Dermis microvascular lymphatic vessel endothelial cell (primary cell): ENCODE measurements at regions not wholly inside any gene's neighbourhood (a gene's known extent, or its start where the extent isn't known, plus 50 kb on each side); places are given as distances from the start of the nearest gene placed in this dataset.
"Not testable (repeated sequence)": the region's sequence is repeated elsewhere in the genome, so short reads cannot be mapped to it uniquely, and the experiment has no call there.

Experiments
- DNase-seq, 2 donors: peaks; one replicate each; pipeline versions ENCODE4 v3.0.0 to v3.0.0-alpha.2; 2010; ENCODE audit warnings: low read depth in 2 of 2

DNA sequence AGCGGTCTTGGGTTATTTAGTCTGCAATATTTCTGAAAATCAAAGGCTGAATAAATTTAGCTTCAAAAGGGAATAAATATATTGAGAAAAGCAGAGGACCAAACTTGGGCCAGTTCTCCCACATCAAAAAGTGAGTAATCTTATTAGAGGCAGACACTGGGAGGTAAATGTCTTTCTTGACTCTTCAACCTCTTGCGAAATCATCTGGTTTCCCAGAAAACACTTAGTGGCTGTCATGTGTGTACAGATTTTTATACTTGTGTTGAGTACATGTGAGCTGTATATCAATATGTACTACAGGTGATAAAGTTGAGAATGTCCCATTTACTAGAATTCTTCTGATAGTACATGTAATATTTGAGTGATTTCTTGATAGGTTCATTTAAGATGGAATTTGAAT is 454.9 kb downstream of the PRR16 start:
- no peak for DNase-seq

DNA sequence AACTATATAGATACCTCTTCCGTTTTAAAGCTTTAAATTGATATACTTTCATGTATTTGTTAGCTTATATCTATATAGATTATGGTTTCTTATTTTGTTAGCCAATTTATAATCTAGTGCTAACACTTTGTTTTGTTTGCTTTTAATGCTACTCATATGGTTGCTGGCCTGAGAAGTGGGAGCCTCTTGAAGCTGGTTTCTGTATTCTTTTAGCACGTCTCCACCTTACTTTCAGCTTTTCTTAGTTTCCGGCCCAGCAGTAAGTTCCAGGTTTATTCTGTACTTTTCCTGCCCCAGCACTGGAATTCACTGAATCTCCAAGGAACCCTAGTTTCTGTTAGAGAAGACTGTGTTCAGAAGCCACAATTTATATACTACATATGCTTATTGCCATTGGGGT is 458.9 kb downstream of the PRR16 start:
- no peak for DNase-seq

DNA sequence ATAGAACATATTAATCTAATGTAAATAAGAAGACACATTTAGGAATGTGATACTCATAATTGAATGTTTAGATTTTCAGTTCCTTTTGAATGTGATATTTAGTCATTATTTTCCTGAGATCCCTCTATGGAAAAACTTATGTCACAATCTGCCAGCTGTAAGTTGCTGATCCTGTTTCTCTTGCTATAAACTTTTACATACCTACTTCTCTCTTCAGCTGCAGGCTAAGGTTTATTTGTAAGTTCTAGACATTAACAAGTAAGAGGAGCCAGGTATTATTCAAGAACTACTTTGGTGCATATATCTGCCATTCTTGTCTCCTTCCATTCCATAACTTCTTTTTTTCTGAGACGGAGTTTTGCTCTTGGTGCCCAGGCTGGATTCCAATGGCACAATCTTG is 462.4 kb downstream of the PRR16 start:
- no peak for DNase-seq

DNA sequence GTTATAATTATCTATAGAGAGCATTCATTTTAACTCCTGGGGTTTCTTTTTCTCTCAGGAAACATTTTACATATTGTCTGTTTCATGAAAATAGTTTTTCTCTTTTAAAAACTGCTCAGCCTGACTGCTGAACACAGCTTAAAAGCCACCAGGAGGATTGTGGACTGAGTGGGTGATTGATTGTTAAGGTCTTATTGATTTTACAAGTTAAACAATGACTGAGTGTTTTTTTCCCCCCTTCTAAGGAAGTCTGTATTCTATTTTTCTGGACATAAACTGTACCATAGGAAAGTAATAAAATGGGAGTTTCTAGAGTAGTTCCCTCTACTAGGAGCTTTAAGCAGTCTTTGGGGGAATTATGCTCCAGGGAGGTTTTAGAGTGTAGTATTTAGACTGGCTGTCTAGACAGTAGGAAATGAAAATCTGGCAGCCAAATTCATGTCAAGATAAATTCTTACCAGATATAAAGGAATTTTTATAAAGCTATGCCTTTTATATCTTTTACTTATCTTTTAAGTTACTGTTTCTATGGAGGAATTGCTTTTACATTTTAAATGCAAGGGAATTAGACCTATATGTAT is 463.9 kb downstream of the PRR16 start:
- no peak for DNase-seq

DNA sequence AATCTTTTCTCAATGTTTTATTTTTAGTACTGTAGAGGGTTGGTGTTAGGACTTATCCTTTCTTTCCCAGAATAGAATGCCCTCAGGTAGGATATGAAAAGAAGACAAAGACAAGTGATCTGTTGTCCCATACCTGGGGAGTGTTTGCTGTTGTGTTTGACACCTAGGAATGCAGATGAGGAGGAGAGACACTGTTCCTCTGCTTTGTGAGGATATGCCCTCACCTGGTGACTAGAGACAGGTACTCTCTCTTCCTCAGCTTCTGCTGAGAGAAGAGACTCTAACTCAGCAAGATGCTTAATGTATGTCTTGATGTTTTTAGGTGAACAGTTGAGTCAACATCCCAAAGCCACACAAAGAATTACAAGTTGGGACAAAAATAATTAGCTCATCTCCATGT is 468.4 kb downstream of the PRR16 start:
- DNase-seq = no peak

DNA sequence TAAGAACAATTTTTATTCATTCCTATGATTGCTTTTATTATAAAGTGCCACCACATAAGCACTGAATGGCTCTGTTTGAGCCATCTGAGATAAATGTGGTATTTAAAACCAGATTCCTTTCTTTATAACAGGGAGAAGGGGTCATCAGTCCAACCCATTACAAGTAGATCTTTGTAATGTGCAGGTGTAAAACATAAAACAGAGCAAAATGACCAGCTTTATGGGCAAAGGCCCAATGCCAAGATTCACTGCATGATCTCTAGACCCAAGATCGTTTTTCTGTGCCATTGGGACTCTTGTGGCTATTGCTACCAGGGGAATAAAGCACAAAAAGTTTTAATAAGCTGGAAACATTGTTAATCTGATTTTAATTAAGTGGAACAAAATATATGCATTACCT is 469.9 kb downstream of the PRR16 start:
- no peak for DNase-seq

DNA sequence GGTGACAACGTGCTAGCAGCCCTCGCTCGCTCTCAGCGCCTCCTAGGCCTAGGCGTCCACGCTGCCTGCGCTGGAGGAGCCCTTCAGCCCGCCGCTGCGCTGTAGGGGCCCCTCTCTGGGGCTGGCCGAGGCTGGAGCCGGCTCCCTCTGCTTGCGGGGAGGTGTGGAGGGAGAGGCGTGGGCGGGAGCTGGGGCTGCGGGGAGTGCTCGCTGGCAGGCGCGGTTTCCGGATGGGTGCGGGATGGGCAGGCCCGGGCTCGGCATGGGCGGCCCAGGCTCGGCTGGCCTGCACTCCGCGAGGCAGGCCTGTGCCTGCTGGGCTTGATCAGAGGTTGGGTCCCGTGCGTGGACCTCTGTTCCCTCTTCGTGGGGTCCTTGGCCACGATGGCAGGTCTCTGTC is 472.6 kb downstream of the PRR16 start:
- no peak for DNase-seq

DNA sequence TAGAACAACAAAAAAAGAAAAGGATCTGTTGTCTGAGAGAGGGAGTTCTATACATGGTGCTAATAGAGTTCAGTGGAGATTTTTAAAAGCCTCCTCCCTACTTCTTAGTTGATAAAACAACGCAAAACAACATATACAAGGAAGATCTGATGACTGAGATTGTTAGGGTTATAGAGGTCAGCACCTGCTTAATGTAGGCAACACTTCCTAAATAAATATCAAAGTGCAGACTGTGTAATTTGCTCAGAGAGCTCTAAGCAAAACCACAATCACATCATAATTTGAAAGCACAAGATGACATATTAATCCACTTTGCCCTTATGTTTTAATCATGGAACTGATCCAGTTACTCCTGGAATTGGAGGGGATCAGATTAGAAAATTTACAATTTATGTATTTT is 474.5 kb downstream of the PRR16 start:
- no peak for DNase-seq

DNA sequence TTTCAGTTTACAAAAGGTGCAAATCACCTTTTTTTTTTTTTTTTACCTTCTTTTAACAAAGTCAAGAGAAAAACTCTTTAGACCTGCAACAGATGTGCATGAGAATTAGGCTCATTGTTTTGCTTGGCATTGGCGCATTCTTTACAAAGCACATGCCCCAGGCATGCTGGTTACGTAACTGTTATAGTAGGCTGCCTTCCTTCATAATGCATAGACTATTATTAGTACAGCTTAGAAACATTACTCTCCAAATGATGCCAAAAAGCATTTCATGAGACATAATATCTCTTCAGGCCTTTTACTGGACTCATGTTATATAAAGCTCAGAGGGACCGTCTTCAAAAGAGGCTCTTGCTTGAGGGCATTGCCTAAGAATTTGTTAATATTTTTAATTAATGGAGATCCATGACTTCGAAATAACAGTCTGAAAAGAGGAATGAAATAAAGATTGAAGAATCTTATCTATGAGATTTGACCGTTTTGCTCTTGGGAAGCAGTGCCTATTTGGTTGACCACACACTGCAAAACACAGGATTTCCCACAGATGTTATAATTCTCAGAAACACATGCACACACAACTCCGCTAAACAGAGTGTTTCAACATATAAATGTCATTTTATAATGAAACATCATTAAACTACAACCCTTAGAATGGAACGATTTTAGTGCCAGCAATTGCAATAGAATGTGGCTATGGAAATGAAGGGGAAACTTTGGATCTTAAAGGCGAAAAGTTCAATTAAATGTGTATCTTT is 478.7 kb downstream of the PRR16 start:
- DNase-seq = no peak

DNA sequence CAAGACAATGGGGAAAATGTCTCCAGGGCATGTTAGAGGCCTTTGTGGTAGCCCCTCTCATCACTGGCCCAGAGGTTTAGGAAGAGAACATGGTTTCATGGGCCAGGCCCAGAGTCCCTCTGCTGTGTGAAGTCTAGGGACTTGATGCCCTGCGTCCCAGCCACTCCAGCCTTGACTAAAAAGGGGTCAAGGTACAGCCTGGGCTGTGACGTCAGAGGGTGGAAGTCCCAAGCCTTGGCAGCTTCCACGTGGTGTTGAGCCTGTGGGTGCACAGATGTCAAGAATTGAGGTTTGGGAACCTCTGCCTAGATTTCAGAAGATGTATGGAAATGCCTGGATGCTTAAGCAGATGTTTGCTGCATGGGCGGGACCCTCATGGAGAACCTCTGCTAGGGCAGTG is 485.5 kb downstream of the PRR16 start:
- DNase-seq = not testable (repeated sequence)

DNA sequence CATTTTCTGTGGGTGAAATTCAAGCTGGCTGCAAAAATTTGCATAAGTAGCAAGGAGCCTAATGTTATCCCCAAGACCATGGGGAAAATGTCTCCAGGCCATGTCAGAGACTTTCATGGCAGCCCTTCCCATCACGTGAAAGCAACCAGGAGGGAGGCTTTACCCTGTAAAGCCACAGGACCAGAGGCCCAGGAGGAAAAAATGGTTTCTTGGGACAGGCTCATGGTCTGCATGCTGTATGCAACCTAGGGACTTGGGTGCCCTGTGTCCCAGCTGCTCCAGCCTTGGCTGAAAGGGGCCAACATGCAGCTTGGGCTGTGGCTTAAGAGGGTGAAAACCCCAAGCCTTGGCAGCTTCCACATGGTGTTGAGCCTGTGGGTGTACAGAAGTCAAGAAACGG is 489.3 kb downstream of the PRR16 start:
- DNase-seq = not testable (repeated sequence)

DNA sequence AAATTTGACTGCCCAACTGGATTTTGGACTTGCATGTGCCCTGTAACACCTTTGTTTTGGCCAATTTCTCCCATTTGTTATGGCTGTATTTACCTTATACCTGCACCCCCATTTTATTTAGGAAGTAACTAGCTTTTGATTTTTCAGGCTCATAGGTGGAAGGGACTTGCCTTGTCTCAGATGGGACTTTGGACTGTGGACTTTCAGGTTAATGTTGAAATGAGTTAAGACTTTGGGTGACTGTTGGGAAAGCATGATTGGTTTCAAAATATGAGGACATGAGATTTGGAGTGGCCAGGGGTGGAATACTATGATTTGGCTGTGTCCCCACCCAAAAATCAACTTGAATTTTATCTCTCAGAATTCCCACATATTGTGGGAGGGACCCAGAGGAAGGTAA is 490.2 kb downstream of the PRR16 start:
- DNase-seq = no peak

DNA sequence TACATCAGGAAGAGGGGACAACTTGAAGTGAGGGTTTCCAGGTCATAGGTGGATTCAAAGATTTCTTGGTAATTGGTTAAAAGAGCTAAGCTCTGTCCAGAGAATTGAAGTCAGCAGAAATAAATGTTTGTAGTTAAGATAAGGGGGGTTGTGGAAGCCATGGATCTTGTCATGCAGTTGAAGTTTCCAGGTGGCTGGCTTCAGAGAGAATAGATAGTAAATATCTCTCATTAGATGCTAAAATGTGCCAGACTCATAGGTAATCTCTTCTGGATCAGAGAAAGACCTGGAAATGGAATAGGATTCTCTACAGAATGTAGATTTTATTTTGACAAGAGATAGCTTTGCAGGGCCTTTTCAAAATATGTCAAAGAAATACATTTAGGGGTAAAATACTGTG is 491.7 kb downstream of the PRR16 start:
- DNase-seq = no peak

DNA sequence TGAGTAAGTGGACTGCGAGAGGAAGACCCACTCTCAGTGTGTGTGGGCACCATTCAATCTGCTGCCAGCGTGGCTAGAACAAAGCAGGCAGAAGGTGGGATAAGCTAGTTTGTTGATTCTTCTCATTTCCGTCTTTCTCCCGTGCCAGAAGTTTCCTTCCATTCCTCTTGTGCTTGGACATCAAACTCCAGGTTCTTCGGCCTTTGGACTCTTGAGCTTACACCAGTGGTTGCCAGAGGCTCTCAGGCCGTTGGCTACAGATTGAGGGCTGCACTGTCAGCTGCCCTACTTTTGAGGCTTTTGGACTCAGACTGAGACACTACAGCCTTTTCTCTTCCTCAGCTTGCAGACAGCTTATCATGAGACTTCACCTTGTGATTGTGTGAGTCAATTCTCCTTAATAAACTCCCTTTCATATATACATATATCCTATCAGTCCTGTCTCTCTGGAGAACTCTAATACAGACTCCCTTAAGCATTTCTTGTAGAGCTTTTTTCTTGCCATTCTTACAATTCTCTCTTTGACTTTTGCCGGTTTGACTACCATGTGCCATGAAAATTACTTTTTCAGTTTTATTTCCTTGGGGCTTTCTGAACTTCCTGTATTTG is 494.9 kb downstream of the PRR16 start:
- no peak for DNase-seq

DNA sequence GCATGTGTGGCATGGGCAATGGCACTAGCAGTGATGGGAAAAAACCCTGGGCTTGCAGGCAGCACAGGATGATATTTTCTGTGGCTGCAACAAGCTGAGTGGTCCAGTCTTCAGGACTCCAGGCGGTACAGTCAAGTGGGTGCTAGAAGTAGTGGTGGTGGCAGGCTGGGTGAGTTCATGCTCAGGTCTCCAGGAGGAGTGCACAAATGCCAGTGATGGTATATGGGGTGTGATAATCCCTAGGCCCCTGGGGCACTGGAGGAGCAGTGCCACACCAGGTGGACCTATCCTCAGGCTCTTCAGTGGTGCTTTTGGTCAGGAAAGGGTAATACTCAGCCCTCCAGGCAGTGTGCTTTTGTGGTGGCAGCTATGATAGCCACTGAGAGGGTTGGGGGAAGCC is 496.4 kb downstream of the PRR16 start:
- no peak for DNase-seq

DNA sequence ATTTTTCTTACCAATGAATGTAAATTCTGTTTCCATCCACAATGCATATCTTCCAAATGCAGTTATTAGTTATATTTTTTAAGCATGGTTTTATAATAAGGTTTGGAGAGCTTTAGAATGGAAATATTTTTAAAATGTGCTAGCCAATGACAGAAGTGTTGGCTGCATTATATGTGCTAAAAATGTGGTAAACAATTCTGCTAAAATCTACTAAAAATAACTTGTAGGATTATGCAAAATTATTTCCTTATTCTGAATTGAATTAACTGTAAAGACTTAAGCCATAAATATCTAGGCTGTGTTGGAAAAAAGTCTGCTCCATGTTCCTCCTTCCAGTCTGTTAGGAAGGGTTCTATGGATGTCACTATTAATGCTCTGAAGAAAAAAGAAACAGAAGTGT is 503.3 kb downstream of the PRR16 start:
- DNase-seq = no peak

DNA sequence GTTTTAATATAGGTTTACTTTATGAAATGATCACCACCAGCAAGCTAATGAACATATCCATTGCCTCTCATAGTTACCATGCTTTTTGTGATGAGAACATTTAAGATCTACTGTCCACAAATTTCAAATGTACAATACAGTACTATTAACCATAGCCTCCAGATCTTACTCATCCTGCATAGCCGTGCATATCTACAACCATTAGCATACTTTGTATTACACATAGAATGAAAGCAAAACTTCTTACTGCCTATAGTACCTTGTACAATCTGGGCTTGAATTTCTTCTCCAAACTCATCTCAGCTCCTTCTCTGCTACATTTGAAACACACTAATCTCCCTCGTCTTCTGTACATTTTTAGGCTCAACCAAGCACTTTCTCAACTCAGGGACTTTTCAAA is 510.6 kb downstream of the PRR16 start:
- DNase-seq = no peak

DNA sequence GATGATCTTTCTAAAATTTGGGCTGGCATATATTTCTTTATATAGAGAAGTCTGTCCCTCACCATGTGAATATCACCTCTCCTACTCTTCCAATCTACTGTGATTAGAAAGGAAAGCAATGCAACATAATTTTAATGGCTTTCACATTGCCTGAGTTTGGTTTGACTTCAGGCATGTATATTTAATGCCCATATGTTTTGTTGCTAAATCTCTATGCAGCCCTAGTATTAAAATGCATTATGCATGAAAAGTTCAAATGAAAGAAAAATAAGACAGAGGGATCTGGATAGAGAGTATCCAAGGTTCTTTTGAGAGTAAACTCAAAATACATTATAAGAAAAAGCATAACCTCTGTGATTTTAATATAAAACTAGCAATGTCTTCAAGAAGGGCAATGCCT is 518.3 kb downstream of the PRR16 start:
- DNase-seq = no peak

DNA sequence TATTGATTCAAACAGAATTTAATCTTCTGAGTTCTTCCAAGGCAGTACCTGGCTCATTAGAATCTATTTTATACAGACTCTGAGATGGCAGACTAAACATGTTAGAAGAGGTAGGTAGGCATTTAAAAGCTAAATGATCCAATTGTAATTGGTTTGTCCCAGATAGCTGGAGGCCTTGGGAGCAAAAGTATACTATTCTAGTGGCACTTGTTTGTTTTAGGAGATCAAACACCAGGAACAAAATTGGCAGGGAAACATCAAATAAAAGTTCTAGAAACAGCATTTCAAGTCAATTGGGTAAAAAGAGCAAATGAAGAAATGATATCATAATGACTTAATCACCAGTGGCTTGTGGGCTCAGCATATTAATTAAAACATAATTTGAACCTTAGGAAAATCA is 521.4 kb downstream of the PRR16 start:
- no peak for DNase-seq

DNA sequence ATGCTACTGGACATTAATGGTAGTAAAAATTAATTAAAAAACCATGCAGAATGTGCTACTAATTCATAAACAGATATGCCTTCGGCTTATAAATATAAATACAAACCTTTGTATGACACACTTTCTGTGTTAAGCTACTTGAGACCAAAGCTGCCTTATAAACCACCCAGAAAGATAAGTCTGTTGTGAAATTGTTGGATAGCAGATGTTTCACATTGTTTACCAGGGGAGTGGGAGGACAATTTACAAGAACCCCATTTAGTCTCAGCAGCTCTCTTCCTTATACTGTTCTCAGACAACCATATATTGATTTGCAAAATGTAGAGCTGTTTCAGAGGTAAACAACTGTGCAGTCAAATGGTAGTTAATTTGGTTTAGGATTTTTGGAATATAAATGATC is 524.4 kb downstream of the PRR16 start:
- no peak for DNase-seq

DNA sequence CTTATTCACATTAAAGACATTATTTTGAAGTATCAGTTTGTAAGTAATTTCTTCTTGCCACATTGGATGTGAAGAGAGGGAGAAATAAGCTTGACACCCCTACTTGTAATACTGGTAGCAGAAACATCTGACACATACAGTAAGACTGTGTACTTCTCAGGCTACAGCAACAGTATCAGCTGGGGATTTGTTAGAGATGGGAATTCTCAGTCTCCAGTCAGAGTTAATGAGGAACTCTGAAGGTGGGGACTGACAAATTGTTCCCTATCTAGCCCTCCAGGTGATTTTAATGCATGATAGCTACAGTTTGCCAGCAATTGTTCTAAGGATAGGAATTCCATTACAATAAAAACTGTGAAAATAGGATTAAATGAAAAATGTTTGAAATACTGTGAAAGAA is 524.8 kb downstream of the PRR16 start:
- no peak for DNase-seq

DNA sequence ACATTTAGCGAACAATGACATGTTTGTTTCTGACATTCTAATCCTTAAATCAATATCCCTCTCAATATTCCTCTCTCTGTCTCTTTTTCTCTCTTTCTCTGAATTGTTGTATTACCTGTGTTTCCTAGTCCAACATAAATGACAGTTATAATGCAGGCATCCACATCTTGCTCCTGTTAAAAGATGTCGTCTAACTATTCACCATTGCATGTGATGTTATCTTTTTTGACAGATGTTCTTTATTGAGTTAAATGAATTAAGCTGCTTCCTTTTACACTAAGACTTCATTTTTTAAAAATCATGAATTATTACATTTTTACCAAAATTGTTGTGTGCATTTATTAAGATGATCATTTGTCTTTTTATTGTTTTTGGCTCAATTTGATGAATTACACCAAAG is 527.5 kb downstream of the PRR16 start:
- DNase-seq = no peak

DNA sequence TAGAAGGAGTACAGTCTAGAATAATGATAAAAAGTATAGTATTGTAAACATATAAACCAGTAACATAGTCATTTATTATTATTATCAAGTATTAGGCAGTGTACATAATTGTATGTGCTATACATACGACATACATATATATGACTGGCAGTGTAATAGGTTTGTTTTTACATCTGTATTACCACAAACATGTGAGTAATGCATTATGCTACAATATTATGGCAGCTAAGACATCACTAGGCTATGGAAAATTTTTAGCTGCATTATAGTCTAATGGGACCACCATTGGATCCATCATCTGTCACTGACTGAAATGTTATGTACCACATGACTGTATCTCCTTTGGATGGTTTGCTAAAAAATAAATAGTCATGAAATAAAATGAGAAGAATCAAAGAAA is 530.0 kb downstream of the PRR16 start:
- DNase-seq = no peak
